IPS-NIHi7 (cell line): ENCODE measurements at regions not wholly inside any gene's neighbourhood (a gene's known extent, or its start where the extent isn't known, plus 50 kb on each side); places are given as distances from the start of the nearest gene placed in this dataset.

Source experiments
- DNase-seq: peaks from one replicate; pipeline ENCODE4 v3.0.0; 2012; ENCODE audit warnings: mixed read lengths; ENCODE audit errors: extremely low spot score

DNA sequence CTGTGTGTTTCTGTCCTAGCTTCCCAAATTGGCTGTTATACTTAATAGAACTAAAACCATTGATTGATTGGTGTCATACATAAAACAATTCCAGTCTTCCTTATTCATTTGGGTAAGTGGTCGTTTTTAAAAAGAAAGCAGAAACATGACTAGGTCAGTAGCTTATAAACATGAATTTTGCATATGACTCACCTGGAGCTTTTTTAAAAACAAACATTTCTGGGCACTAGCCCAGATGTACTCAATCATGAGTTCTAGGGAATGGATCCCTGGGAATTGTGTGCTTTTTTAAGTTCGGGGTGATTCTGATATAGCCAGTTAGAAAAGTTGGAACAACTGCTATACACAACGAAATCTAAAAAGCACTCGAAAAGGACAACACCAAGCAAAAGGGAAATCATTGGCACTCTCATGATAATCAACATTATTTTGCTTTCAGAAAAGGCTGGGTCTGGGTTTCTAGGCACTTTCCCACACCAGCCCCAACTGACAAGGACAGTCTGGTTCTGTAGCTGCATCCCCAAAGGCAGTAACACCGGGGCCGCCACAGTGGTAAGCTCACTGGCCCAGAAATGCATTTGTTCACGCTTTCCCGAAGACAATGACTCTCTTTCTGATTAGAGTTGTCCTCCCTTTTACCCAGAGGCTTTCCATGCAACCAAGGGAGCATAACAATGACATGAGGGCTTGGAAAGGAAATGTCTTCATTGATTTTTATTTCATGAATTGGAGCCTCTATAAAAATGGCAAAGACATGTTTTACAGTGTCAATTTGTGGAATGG, 664.9 kb upstream of the WWC1 start:
- DNase-seq = no peak

DNA sequence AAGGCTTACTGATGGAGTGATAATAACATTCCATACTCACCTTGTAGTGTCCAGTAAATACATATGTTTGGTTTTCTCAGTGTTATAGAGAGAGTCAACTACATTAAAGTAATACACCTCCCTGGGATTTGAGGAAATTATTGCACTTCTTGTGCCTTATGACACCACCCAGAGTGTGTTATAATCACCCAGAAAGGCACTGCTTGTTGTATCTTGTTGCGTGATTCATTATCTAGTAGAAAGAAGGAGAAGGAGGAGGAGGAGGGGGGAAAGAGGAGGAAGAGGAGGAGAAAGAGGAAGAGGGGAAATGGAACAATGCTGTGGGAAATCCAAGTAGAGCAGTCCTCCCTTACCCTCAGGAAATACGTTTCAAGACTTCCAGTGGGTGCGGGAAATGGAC, 661.8 kb upstream of the WWC1 start:
- no peak for DNase-seq

DNA sequence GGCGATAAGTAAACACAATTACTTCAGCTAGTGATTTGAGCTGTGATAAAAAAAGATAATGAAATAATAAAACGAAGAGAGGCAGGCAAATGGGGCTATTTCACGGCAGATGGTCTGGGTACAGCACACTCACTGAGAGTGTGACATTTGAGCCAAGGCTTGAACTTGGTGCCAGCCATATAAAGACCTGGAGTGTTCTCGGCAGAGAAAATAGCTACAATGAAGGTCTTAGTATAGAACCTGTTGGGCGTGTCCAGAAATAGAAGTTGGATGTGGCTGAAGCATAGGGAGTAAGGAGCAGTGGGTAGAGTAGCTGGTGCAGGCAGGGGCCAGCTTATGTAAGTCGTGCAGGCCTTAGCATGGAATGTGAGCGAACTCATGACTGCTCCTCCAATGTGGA, 660.3 kb upstream of the WWC1 start:
- no peak for DNase-seq

DNA sequence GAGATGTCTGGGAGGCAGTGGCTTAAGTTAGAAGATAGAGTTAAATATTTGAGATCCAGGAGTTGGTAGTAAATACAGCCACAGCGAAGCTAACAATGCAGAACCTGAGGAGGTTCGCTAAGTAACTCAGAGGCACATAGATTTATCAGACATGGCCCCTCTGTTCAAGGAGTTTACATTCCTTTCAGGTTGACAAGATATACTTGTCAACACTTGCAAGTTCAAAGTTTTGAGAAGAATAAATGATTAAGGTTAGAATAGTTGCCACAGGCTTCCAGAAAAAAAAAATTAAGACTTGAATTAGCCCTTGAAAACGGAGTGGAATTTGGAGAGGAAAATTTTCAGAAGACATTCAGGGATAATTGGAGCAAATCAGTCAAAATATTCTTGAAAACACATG, 658.3 kb upstream of the WWC1 start:
- DNase-seq = no peak

DNA sequence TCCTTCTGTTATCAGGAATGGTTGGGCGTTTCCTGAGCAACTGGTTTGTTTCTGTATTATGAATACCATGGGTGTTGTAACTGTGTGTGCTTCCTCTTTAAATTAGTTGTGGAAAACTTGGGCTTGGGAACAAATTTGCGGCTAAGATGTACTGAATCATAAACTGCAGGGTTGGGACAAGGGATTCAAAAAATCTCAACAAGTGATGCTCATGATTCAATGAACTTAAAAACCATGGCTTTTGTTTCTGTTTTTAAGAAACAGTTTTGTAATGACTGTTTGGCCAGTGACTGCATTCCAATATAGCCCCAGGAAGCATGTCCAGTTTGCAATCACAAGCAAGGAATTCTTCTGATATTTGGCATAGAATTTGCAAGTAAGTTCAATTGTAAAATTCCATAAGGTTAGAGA, 657.5 kb upstream of the WWC1 start:
- DNase-seq = no peak

DNA sequence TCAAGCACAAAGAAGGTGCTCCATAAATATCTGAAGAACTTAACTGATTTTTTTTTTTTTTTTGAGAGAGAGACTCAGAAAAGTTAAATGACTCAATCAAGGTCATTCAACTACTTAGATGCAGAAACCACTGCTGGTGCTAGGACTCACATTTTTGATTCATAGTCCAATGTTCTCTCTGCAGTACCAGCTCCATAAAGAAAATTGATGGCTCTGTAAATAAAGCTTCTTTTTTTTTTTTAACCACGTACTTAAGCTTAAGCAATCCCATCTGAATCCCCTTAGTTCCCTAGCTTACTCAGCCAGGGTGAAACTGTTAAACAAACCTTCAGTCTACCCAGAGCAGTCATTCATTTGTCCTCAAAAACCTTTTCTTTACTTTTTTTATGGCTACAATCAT, 657.0 kb upstream of the WWC1 start:
- no peak for DNase-seq

DNA sequence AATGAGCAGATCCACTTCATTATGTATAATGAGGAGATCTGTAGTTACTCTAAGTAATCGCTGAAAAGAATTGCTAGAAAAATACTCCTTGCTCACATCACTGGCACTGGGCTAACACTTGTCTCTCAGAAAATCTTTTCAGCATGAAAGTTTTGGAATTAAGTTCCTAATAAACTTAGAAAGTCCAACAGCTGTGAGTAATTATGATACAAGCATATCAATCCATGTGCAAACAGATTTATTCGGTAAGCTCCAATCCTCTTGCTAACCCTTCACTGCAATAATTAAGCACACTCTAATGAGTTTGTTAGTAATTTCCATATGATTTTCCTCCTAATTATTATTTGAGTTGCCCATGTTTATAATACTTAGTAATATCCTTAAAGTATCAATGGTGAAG, 652.6 kb upstream of the WWC1 start:
- DNase-seq = no peak

DNA sequence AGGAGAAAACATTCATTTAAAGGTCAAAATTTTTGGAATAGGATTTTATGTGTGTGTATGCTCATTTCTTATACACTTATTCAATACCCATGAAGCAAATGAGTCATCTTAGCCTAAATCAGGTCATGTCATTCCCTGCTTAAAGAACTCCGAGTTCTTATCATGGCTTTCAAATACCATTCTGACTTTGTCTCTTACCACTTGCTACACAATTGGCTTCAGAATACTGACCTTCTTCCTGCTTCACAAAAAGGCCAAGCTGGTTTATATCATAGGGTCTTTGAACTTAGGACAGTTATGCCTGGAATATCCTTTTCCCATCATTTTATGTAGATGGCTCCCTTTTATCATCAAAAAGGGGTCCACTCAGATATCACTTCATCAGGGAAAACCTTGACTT, 652.2 kb upstream of the WWC1 start:
- no peak for DNase-seq

DNA sequence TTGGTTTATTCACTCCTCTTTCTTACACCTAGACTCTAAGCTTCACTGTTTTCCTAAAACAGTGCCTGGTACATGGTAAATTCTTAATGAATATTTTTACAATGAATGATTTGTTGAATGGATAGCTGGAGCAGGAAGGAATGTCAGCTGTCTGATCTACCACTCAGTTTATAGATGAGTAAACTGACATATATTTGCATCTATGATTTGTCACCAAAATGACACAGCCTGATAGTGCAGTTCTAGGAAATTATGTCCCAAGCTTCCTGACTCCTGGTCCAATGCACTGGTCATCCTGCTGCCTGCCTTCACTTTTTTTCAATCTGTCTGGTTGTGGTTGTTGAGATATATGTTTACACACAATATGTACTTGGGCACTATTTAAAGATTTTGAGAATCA, 651.7 kb upstream of the WWC1 start:
- no peak for DNase-seq

DNA sequence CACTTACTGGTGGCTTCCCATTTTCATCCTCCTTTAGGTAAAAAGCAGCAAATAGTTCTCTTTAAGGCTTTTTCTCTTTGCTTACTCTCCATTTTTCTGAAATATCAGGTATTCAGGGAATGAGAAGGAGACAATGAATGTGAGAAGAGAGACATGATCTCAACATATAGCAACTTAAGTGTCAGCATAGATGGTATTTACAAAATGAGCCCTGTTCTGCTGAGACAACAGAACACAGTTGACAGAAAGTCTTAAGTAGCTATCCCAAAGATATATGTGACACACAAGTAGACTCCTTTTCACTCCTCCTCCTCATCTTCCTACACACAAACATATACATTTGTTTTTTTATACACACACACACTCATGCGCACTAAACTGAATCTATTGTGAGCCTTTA, 649.3 kb upstream of the WWC1 start:
- DNase-seq = no peak

DNA sequence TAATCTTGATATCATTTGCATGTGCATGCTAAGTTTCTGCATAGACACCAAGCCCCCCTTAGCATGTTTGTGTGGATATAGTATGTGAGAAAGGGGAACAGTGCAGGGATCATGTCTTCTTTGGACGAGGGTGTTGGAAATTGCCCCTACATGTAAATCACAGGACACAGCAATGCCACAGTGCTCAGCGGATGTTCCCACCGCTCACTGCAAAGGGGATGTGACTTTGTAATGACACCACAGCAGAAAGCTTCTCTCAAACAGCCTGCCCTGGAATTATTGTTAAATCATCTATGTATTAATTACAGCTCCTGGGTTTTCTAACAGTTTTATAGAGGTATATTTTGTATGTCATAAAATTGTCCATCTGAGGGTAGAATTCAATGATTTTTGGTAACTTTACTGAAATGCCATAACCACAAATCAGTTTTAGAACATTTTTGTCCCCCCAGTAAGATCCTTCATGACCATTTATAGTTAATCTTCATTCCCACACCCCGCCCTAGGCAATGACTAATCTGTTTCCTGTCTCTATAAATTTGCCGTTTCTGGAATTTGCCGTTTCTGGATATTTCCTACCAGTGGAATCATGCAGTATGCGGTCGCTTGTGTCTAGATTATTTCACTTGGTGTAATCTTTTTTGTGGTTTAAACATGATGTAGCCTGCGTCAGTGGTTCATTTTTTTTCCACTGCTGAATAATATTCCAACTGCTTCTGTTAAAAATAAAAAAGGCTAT, 648.5 kb upstream of the WWC1 start:
- DNase-seq = no peak

DNA sequence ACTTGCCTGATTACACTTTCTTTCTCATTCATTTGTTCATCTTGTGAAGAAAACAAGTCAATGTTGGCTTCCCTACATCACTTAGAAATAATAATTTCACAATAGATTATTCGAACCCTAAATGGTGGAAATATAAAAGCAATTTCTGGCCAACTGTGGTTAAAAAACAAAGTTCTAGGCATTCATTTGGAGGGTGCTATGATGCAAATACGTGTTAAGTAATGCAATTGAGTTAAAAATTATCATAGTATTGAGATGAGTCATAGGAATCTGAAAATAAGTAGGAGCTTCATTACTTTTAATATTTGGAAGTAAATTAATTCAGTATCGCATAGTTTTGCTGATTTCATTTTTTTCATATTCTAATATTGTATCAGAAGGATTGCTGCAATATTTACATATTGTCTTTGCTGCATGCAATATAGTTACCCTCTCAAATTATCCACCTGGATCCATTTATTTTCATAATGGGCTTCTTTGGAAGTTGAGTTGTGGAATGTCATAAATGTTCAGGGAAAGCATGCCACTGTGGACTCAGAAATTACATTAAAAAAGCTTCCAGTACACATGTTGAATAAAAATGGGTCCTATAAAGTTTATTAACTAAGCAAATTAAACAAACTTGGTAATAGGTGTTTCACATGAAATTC, 647.7 kb upstream of the WWC1 start:
- DNase-seq = no peak

DNA sequence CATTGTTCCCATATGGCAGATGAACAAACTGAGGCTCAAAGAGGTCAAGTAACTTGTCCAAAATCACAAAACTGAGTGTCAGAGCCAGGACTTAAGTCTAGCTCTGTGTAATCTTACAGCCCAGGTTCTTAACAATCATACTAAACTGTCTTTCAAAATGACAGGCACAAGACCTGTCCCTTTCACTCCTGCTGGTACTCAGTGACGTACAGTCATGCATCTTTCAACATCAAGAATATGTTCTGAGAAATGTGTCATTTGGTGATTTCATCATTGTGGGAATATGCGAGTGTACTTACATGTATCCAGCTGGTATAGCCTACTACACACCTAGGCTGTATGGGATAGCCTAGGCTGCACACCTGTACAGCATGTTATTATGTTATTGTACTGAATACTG, 646.8 kb upstream of the WWC1 start:
- no peak for DNase-seq

DNA sequence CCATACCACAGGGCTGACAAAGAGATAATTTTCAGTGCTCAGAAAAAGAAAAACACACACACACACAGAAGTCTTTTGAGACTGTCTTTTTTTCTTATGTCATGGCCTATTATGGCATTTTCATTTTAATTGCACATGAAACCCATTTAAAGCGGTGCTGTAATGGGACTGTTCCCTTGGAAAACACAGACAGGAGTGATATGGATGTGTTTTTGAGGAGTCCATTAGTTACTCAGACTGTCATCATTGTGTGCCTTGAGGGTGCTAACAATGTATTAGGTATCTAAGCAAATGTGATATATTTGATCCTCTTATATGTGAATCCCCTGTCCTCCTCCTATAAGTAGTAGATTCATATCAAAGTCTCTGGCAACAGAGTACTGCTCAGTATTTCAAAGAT, 642.0 kb upstream of the WWC1 start:
- DNase-seq = no peak

DNA sequence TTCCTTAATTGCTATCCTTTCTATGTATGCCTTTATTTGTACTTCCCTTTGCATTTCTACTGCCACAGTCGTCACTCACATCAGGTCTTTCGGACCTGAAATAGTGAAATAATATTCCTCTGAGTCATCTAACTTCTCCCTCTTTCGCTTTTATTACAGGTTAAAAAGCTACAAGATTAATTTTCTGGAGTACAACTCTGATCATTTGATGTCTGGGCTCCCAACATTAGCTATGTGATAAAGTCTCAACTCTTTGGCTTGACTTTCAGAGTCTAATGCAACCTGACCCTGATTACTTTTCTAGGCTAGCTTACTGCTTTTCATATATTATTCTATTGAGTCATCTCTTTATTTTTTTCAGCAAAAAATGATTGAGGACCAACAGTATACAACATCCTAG, 638.8 kb upstream of the WWC1 start:
- no peak for DNase-seq

DNA sequence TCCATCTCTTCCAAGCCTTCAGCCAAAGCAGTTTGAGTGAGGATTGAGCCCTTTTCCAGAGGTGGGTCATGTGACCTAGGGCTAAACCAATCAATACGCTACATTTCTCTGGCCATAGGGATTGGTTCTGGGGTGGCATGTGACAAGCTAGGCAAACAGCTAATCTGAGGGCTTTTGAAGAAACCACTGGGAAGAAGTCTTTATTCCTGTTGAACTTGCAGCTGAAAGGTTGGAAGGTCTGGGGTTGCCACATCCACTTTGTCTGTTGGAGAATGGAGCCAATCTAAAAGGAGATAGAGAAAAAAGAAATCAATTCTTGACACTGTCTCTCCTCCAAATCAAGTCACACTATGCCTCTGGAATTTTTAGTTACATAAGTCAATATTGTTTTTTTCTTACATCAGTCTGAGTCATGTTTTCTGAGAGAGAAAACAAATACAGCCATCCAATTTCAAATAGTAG, 637.8 kb upstream of the WWC1 start:
- DNase-seq = no peak

DNA sequence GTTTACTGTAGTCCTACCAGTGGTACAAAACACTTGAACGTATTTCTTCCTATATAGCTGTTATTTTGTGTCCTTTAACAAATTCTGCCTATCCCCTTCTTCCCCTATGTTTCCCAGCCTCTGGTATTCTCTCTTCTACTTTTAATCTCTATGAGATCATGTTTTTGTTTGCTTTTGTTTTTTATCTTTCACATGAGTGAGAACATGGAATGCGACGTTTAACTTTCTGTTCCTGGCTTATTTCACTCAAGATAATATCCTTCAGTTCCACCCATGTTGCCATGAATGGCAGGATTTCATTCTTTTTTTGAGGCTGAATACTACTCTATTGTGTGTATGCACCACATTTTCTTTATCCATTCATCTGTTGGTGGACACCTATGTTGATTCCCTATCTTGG, 634.4 kb upstream of the WWC1 start:
- no peak for DNase-seq

DNA sequence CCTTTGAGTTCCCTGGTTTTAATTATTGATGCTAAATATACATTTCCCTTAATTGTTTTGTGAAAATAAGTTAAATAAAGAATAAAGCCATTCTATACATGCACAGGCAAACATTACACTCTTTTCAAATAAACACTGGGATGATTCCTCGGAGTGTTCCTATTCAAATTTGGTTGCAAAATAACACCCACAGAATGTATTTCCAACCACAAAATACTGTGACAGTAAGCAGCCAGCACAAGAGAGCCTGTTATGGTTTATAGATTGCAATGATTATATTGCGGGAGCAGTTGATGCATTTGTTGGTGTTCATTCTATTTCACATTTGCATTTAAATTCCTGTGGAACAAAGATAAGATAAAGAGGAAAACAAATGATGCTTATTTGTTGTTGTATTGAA, 632.6 kb upstream of the WWC1 start:
- no peak for DNase-seq

DNA sequence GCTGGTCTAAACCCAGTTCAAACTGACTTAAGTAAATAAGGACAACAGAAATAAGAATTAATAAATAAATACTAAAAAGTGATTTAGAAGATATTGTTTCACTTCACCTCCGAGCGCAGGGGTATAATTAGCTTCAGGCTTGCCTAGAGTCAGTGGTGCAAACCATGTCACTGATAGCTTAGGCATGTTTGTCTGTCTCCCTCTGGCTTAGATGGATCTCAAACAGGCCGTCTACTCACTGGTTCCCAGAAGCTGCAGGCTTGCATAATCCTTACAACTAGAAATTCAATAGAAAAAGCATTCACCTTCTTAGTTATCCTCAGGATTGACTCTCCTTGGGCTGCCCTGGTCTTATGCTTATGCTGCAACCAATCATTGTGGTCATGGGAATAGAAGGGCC, 629.8 kb upstream of the WWC1 start:
- DNase-seq = no peak

DNA sequence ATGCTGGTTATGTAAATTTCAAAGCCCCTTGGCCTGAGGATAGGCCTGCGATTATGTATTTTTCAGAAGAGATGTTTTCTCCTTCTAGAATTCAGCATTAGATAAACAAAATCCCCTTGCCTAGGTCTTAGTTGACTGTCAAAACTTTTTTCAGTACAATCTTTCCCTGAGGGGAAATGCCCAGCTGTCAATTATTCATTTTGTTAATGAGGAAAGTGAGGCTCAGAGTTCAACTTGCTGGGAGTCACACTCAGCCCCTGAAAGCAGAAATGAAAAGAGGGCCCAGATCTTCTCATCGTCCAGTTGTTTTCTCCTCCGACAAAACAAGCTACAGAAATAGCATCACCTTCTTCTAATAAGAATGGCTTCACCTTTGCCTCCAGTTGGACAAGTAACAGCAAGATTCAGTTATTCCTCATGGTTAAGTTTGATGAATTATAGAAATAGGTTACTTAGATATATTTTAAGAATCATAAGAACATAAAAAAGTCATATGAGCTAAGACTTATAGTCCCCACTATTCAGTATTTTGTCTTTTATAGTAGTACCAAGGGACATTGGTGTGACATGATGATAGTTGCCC, 627.1 kb upstream of the WWC1 start:
- DNase-seq = no peak

DNA sequence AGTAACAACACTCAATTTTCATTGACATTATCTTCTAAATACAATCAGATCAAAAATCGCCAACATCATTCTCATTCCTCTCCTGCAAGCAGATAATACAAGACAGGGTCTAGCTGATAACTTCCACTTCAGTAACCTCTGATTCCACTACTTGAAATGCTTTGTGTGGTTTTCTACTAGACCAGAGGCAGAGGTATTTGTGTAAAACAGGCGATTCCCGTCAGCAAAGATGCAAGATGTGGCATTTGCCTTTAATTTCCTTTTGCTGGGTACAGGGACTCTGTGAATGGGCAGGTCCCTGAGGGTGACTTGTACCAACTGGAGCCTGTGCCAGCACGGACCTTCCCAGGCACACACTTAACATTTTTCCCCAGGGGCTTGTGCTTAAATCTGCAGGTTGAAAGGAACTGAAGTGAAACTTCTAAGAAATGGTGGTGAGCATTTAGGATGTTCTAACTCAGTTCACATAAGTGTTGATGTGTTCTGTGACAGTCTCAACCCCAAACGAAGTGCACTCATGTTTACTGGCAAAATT, 625.5 kb upstream of the WWC1 start:
- no peak for DNase-seq

DNA sequence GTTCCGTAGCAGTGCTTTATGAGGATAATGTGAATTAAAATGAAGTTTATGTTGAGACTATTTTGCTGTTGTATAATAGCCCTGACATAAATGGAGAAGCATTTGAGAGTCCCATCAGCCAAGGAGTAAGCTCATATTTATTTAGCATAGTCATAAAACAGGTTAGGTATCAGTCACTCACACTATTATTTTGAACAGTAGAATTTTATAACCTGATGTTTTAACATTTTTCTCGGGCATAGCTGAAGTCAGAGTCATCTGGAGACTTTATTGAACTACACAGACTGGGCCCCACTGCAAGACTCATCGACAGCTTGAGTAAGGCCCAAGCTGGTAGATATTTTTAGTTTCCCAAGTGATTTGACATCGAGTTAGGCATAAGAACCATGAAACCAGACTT, 620.3 kb upstream of the WWC1 start:
- DNase-seq = no peak
